Effector memory CD4-positive, alpha-beta T cell (primary cell): ENCODE measurements at regions not wholly inside any gene's neighbourhood (a gene's known extent, or its start where the extent isn't known, plus 50 kb on each side); places are given as distances from the start of the nearest gene placed in this dataset.

ENCODE experiments used
- DNase-seq, 3 donors: peaks; one replicate each; pipeline ENCODE4 v3.0.0-alpha.2; 2020
- H3K27ac ChIP-seq: 2 replicates; pipeline ENCODE4 v1.7.0; 2013; ENCODE audit warnings: mild to moderate bottlenecking, low read length, moderate library complexity; ENCODE audit not compliant: insufficient read depth, poor library complexity, severe bottlenecking
- H3K27me3 ChIP-seq: replicated peaks from 2 replicates; pipeline ENCODE4 v1.7.0; 2013; ENCODE audit warnings: mild to moderate bottlenecking, low read length; ENCODE audit not compliant: insufficient read depth, control insufficient read depth, poor library complexity, severe bottlenecking
- H3K36me3 ChIP-seq: 2 replicates; pipeline ENCODE4 v1.7.0; 2013; ENCODE audit warnings: mild to moderate bottlenecking, low read length, moderate library complexity; ENCODE audit not compliant: control insufficient read depth, insufficient read depth
- H3K4me1 ChIP-seq: 2 replicates; pipeline ENCODE4 v1.7.0; 2013; ENCODE audit warnings: low read length, mild to moderate bottlenecking; ENCODE audit not compliant: control insufficient read depth, insufficient read depth, poor library complexity, severe bottlenecking
- H3K4me3 ChIP-seq: 2 replicates; pipeline ENCODE4 v1.7.0; 2013; ENCODE audit warnings: low read length, low read depth, mild to moderate bottlenecking; ENCODE audit not compliant: insufficient read depth, poor library complexity, severe bottlenecking
- H3K9me3 ChIP-seq: 2 replicates; pipeline ENCODE4 v1.7.0; 2013; ENCODE audit warnings: mild to moderate bottlenecking, low read length, moderate library complexity; ENCODE audit not compliant: control insufficient read depth

- no peak for DNase-seq
- Histone ChIP-seq H3K27ac (no peak overlapping the region), H3K36me3 (no peaks in the 10 kb centered on the region), H3K4me3 (no peak overlapping the region), H3K4me1 (no peaks in the 10 kb centered on the region), H3K9me3 (no peaks in the 10 kb centered on the region), H3K27me3 (no peaks in the 10 kb centered on the region)
Measured at GRCh38 chr19:28213470-28214082, 999.4 kb downstream of the UQCRFS1 start.

GRCh38 chr19:28210886-28211285 lies 1002.1 kb downstream of the UQCRFS1 start:
- DNase-seq = no peak
- Histone ChIP-seq H3K4me1 (no peaks in the 10 kb centered on the region), H3K36me3 (no peaks in the 10 kb centered on the region), H3K4me3 (no peak overlapping the region), H3K27me3 (no peaks in the 10 kb centered on the region), H3K27ac (no peak overlapping the region), H3K9me3 (no peaks in the 10 kb centered on the region)

GRCh38 chr19:28208745-28209144 lies 1004.2 kb downstream of the UQCRFS1 start:
- Histone ChIP-seq H3K27ac (no peak overlapping the region), H3K9me3 (no peaks in the 10 kb centered on the region), H3K4me3 (no peak overlapping the region), H3K27me3 (no peaks in the 10 kb centered on the region), H3K36me3 (no peaks in the 10 kb centered on the region), H3K4me1 (no peaks in the 10 kb centered on the region)
- no peak for DNase-seq

- Histone ChIP-seq H3K27me3 (no peaks in the 10 kb centered on the region), H3K4me3 (no peak overlapping the region), H3K4me1 (no peaks in the 10 kb centered on the region), H3K27ac (no peak overlapping the region), H3K36me3 (no peaks in the 10 kb centered on the region), H3K9me3 (no peaks in the 10 kb centered on the region)
- DNase-seq = no peak
Measured at GRCh38 chr19:28207244-28207643, 1005.7 kb downstream of the UQCRFS1 start.

GRCh38 chr19:28201462-28201943 lies 1011.4 kb downstream of the UQCRFS1 start:
- H3K4me3 ChIP-seq = no peak overlapping the region
- DNase-seq = no peak
- no peaks in the 10 kb centered on the region for H3K36me3 ChIP-seq
- no peaks in the 10 kb centered on the region for H3K4me1 ChIP-seq
- peaks cover 5% of the 10 kb centered on the region for H3K9me3 ChIP-seq
- no peaks in the 10 kb centered on the region for H3K27me3 ChIP-seq
- no peak overlapping the region for H3K27ac ChIP-seq

- Histone ChIP-seq H3K27me3 (no peaks in the 10 kb centered on the region), H3K36me3 (no peaks in the 10 kb centered on the region), H3K9me3 (peaks cover 5% of the 10 kb centered on the region), H3K27ac (no peak overlapping the region), H3K4me3 (no peak overlapping the region), H3K4me1 (no peaks in the 10 kb centered on the region)
- DNase-seq = no peak
Measured at GRCh38 chr19:28199323-28199722, 1013.6 kb downstream of the UQCRFS1 start.

- Histone ChIP-seq H3K4me3 (no peak overlapping the region), H3K27ac (no peak overlapping the region), H3K9me3 (peaks cover 5% of the 10 kb centered on the region), H3K27me3 (no peaks in the 10 kb centered on the region), H3K36me3 (no peaks in the 10 kb centered on the region), H3K4me1 (no peaks in the 10 kb centered on the region)
- DNase-seq = no peak
Measured at GRCh38 chr19:28196961-28197360, 1016.0 kb downstream of the UQCRFS1 start.

- Histone ChIP-seq H3K9me3 (no peaks in the 10 kb centered on the region), H3K4me1 (no peaks in the 10 kb centered on the region), H3K36me3 (no peaks in the 10 kb centered on the region)
Measured at GRCh38 chr19:28196101-28196500, 1016.9 kb downstream of the UQCRFS1 start.

GRCh38 chr19:28185646-28186045 lies 1027.3 kb downstream of the UQCRFS1 start:
- Histone ChIP-seq H3K27ac (no peak overlapping the region), H3K36me3 (no peaks in the 10 kb centered on the region), H3K27me3 (no peaks in the 10 kb centered on the region), H3K4me1 (no peaks in the 10 kb centered on the region), H3K9me3 (no peaks in the 10 kb centered on the region), H3K4me3 (no peak overlapping the region)
- DNase-seq = no peak

More at GRCh38 chr19:28196101-28196500, 1016.9 kb downstream of the UQCRFS1 start:
- H3K27ac ChIP-seq = no peak overlapping the region
- DNase-seq = no peak
- no peaks in the 10 kb centered on the region for H3K27me3 ChIP-seq
- H3K4me3 ChIP-seq = no peak overlapping the region

GRCh38 chr19:28184997-28185396 lies 1028.0 kb downstream of the UQCRFS1 start:
- Histone ChIP-seq H3K27me3 (no peaks in the 10 kb centered on the region), H3K9me3 (no peaks in the 10 kb centered on the region), H3K27ac (no peak overlapping the region), H3K4me3 (no peak overlapping the region), H3K36me3 (no peaks in the 10 kb centered on the region), H3K4me1 (no peaks in the 10 kb centered on the region)
- no peak for DNase-seq
